CMK (cell line): ENCODE measurements at regions not wholly inside any gene's neighbourhood (a gene's known extent, or its start where the extent isn't known, plus 50 kb on each side); places are given as distances from the start of the nearest gene placed in this dataset.
"Not testable (repeated sequence)": the region's sequence is repeated elsewhere in the genome, so short reads cannot be mapped to it uniquely, and the experiment has no call there.

Experiments used
- DNase-seq: peaks from one replicate; pipeline ENCODE4 v3.0.0-alpha.2; 2010; ENCODE audit warnings: low read depth

GRCh38 chr4:43619219-43619618 lies 726.7 kb downstream of the GRXCR1 start:
- no peak for DNase-seq

GRCh38 chr4:43637893-43638292 lies 745.4 kb downstream of the GRXCR1 start:
- DNase-seq = not testable (repeated sequence)

GRCh38 chr4:43651991-43652390 lies 759.5 kb downstream of the GRXCR1 start:
- no peak for DNase-seq

GRCh38 chr4:43659547-43659946 lies 767.0 kb downstream of the GRXCR1 start:
- not testable (repeated sequence) for DNase-seq

GRCh38 chr4:43672265-43672885 lies 776.2 kb downstream of the KCTD8 start:
- DNase-seq = not testable (repeated sequence)

- DNase-seq = no peak
Observed at GRCh38 chr4:43680421-43680820, 768.2 kb downstream of the KCTD8 start.

- DNase-seq = no peak
Observed at GRCh38 chr4:43682551-43682950, 766.1 kb downstream of the KCTD8 start.

- no peak for DNase-seq
Observed at GRCh38 chr4:43690116-43690515, 758.5 kb downstream of the KCTD8 start.

GRCh38 chr4:43693876-43694275 lies 754.7 kb downstream of the KCTD8 start:
- no peak for DNase-seq

- no peak for DNase-seq
Observed at GRCh38 chr4:43709443-43709842, 739.2 kb downstream of the KCTD8 start.

GRCh38 chr4:43716721-43717395 lies 731.8 kb downstream of the KCTD8 start:
- no peak for DNase-seq

- no peak for DNase-seq
Observed at GRCh38 chr4:43718369-43718768, 730.2 kb downstream of the KCTD8 start.

GRCh38 chr4:43732829-43733426 lies 715.7 kb downstream of the KCTD8 start:
- no peak for DNase-seq

GRCh38 chr4:43742083-43742482 lies 706.5 kb downstream of the KCTD8 start:
- DNase-seq = no peak

- no peak for DNase-seq
Observed at GRCh38 chr4:43754566-43754965, 694.0 kb downstream of the KCTD8 start.

- no peak for DNase-seq
Observed at GRCh38 chr4:43757147-43757546, 691.5 kb downstream of the KCTD8 start.

- no peak for DNase-seq
Observed at GRCh38 chr4:43758836-43759235, 689.8 kb downstream of the KCTD8 start.

- no peak for DNase-seq
Observed at GRCh38 chr4:43763029-43763610, 685.5 kb downstream of the KCTD8 start.

GRCh38 chr4:43765514-43765913 lies 683.1 kb downstream of the KCTD8 start:
- DNase-seq = no peak

- DNase-seq = no peak
Observed at GRCh38 chr4:43766648-43767047, 682.0 kb downstream of the KCTD8 start.

GRCh38 chr4:43776371-43776770 lies 672.2 kb downstream of the KCTD8 start:
- no peak for DNase-seq

- DNase-seq = no peak
Observed at GRCh38 chr4:43778187-43778915, 670.3 kb downstream of the KCTD8 start.
